ENCODE measurements at regions not wholly inside any gene's neighbourhood (a gene's known extent, or its start where the extent isn't known, plus 50 kb on each side); places are given as distances from the start of the nearest gene placed in this dataset.

DNA sequence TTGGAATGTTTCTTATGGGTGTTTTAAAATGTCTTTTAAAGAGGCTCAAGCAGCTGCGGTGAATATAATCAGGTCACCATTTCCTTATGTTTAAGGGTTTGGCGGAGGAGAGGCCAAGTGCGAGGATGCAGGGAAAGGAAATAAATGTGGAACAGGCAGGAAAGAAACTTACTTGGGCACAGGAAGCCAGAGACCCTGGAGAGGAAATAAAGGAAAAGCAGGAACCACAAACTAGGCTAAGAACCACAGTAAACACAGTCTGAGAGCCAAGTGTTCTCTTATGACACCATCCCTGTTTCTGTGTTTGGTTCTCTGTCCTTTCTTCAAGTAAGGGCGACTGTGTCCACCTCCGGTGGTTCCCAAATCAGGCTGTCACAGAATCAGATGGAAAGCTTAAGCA lies 166.5 kb downstream of the C9orf152 start:
- TF ChIP-seq RARB (CRISPR knock-in tag; IDR thresholded peaks at IDR 0.05) (no peak), ESRRG (CRISPR knock-in tag; IDR thresholded peaks at IDR 0.05) (no peak), ZNF8 (CRISPR knock-in tag; IDR thresholded peaks at IDR 0.05) (no peak), SNAI2 (CRISPR knock-in tag; IDR thresholded peaks at IDR 0.05) (no peak)
- TF ChIP-seq, protein P1, sequence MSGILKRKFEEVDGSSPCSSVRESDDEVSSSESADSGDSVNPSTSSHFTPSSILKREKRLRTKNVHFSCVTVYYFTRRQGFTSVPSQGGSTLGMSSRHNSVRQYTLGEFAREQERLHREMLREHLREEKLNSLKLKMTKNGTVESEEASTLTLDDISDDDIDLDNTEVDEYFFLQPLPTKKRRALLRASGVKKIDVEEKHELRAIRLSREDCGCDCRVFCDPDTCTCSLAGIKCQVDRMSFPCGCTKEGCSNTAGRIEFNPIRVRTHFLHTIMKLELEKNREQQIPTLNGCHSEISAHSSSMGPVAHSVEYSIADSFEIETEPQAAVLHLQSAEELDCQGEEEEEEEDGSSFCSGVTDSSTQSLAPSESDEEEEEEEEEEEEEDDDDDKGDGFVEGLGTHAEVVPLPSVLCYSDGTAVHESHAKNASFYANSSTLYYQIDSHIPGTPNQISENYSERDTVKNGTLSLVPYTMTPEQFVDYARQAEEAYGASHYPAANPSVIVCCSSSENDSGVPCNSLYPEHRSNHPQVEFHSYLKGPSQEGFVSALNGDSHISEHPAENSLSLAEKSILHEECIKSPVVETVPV (CRISPR knock-in tag; IDR thresholded peaks at IDR 0.05): no peak
- ATAC-seq: no peak

DNA sequence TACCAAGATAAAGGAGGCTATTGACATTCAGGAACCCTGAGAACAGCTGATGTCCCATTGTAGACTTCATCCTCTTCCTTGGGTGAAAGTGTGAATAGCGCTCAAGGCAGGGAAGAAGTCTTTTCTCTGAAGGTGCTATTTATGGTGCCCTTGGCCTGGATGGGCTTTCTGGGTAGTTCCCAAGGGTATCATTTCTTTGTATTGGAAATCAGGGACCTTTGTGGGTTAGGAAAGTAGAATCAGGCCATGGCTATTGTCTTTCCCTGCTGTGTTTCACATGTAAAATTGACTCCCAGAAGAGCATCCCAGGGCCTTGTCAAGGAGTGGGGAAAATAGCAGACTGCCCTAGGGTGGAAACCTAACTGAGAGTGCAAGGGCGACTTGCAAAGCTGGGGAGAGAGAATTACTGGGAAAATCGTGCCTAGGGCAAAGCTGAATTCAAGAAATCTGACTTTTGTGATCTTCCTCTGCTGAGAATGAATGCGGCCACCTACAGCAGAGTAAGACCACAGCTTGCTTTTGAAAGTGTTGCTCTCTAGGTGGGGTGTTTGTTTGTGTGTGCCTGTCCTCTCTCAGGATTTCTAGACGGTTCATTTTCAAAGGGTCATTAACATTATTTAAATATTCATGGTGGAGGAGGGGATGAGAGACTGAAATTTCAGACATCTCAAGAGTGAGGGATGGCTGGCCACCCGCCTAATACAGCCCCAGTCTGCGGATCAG lies 160.6 kb downstream of the C9orf152 start:
- ATAC-seq: no peak
- TF ChIP-seq SNAI2 (CRISPR knock-in tag; IDR thresholded peaks at IDR 0.05): no peak
- TF ChIP-seq ZNF8 (CRISPR knock-in tag; IDR thresholded peaks at IDR 0.05): no peak
- TF ChIP-seq ZFP3 (CRISPR knock-in tag; IDR thresholded peaks at IDR 0.05): no peak
- TF ChIP-seq GLIS3 (CRISPR knock-in tag; IDR thresholded peaks at IDR 0.05): no peak
- TF ChIP-seq TOX (CRISPR knock-in tag; IDR thresholded peaks at IDR 0.05; ENCODE audit: borderline replicate concordance): no peak
- no peak for TF ChIP-seq ISL1 (CRISPR knock-in tag; IDR thresholded peaks at IDR 0.05)
- TF ChIP-seq, protein P2, sequence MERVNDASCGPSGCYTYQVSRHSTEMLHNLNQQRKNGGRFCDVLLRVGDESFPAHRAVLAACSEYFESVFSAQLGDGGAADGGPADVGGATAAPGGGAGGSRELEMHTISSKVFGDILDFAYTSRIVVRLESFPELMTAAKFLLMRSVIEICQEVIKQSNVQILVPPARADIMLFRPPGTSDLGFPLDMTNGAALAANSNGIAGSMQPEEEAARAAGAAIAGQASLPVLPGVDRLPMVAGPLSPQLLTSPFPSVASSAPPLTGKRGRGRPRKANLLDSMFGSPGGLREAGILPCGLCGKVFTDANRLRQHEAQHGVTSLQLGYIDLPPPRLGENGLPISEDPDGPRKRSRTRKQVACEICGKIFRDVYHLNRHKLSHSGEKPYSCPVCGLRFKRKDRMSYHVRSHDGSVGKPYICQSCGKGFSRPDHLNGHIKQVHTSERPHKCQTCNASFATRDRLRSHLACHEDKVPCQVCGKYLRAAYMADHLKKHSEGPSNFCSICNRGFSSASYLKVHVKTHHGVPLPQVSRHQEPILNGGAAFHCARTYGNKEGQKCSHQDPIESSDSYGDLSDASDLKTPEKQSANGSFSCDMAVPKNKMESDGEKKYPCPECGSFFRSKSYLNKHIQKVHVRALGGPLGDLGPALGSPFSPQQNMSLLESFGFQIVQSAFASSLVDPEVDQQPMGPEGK (CRISPR knock-in tag; IDR thresholded peaks at IDR 0.05; ENCODE audit: borderline replicate concordance): no peak
- TF ChIP-seq TCF4 (CRISPR knock-in tag; IDR thresholded peaks at IDR 0.05; ENCODE audit: borderline replicate concordance): no peak
- TF ChIP-seq PPARA (CRISPR knock-in tag; IDR thresholded peaks at IDR 0.05; ENCODE audit: borderline replicate concordance): no peak
- TF ChIP-seq, protein P3, sequence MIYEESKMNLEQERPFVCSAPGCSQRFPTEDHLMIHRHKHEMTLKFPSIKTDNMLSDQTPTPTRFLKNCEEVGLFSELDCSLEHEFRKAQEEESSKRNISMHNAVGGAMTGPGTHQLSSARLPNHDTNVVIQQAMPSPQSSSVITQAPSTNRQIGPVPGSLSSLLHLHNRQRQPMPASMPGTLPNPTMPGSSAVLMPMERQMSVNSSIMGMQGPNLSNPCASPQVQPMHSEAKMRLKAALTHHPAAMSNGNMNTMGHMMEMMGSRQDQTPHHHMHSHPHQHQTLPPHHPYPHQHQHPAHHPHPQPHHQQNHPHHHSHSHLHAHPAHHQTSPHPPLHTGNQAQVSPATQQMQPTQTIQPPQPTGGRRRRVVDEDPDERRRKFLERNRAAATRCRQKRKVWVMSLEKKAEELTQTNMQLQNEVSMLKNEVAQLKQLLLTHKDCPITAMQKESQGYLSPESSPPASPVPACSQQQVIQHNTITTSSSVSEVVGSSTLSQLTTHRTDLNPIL (CRISPR knock-in tag; IDR thresholded peaks at IDR 0.05; ENCODE audit: low read depth): no peak

DNA sequence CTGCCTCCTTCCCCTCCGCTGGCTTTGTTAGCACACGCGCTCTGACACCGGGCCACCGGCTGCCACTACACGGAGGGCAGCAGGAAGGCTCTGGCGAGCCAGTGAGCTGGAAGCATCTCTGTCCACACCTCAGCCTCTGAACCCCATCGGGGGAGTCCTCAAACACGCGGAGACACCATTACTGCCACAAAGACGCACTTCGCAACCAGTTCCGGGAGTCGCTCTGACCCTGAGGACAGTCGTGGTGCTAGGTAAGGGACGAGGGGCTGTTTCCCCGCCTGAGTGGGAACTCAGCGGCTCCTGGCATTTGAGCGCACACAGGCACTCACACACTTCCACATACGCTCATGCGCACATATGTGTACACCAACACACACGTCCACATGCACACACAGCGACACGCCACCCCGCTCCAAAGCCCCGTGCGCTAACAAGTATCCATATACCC lies 160.0 kb downstream of the C9orf152 start:
- TF ChIP-seq ISL1 (CRISPR knock-in tag; IDR thresholded peaks at IDR 0.05) (no peak), OSR1 (CRISPR knock-in tag; IDR thresholded peaks at IDR 0.05) (no peak), ZNF70 (CRISPR knock-in tag; IDR thresholded peaks at IDR 0.05) (no peak)
- TF ChIP-seq, protein P3 (CRISPR knock-in tag; IDR thresholded peaks at IDR 0.05; ENCODE audit: low read depth): no peak
- peak; percentile 17; the same call in 2 of the 3 replicates for ATAC-seq

DNA sequence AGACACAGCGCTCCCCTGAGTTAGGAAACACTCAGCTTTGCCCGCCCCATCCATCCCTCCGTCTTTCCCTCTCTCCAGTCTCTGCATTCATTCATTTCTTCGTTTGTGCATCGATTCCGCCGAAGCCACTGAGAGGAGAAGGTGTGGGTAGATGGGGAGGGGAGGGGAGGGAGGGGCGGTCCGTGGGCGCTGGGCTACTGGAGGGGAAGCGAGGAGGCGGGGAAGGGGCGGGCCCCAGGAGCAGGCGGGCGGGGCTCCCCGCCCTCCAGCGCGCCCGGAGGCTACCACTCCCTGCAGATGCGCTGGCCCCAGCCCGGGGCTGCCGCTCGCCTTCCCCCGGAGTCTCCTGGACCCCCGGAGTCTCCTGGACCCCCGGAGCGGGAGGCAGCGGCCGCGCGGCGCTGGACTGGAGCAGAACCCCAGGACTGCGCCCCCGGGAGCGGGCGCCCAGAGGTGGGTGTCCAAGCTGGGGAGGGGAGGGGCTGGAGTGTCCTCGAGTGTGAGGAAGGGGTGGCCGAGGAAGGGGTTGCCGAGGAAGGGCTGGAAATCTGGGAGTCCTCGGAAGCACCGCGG lies 159.5 kb downstream of the C9orf152 start:
- ATAC-seq: peak; percentile 90
- no peak for TF ChIP-seq ZFP30 (CRISPR knock-in tag; IDR thresholded peaks at IDR 0.05)
- 0 out of 2 replicates have a peak, but pooled peaks have one; percentile 26 for TF ChIP-seq GLIS3 (CRISPR knock-in tag; IDR thresholded peaks at IDR 0.05)
- TF ChIP-seq BACH2 (CRISPR knock-in tag; IDR thresholded peaks at IDR 0.05; ENCODE audit: borderline replicate concordance): no peak

DNA sequence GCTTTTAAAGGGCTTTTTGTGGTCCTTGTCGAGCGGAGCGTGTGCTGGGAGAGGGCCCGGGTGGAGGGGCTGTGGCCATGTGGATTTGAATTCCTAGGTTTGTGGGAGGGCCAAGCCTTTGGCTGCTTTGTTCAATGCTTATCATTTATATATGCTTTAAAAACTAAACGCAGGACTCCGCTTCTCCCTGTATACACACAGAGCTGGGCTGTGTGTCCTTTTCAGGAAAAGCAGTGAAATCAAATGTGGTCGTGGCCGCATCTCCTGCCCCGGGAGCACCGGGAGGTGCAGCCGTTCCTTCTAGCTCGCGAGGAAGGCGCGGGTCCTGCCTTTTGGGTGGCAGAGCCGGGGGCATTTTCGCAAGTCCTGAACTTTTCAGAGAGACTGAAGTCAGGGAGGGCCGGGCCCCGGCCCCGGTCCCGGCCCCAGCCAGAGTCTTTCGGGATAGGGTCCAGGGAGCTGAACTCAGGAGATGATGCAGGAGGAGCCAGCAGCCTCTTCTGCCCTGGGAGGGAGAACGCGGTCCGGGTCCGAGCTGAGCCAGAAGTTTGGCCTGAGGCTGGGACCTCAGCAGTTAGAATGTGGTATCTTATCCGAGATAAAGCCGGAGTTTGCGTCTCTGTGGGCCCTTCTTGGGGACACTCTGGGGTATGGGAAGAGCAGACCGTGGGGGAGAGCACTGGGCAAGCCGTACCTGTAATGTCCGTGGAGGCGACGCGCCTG lies 158.8 kb downstream of the C9orf152 start:
- ATAC-seq: peak; percentile 68
- TF ChIP-seq OSR1 (CRISPR knock-in tag; IDR thresholded peaks at IDR 0.05) (no peak), ZFP3 (CRISPR knock-in tag; IDR thresholded peaks at IDR 0.05) (no peak), GLIS3 (CRISPR knock-in tag; IDR thresholded peaks at IDR 0.05) (no peak), ARNTL (CRISPR knock-in tag; IDR thresholded peaks at IDR 0.05; ENCODE audit: borderline replicate concordance, low read depth) (no peak), BACH2 (CRISPR knock-in tag; IDR thresholded peaks at IDR 0.05; ENCODE audit: borderline replicate concordance) (no peak)
